ENCODE measurements at regions not wholly inside any gene's neighbourhood (a gene's known extent, or its start where the extent isn't known, plus 50 kb on each side); places are given as distances from the start of the nearest gene placed in this dataset.

DNA sequence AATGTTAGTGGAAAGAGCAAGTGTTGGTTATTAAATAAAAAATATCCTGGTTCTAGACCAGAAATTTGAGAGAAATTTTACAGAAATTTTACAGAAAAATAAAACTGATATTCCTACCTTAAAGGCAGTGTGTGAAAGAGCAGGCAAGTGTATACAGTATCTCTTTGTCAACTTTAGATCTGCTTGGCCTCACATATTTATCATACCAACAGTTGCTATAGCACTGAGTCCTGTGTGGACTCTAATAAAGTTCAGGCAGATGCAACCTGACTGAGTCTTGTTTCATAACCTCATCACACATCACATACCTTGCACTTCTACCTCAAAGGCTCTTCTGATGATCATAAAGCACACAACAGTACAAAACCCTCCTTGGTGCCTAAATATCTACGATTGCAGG, 552.4 kb upstream of the PCDH15 start:
- DNase-seq = no peak

DNA sequence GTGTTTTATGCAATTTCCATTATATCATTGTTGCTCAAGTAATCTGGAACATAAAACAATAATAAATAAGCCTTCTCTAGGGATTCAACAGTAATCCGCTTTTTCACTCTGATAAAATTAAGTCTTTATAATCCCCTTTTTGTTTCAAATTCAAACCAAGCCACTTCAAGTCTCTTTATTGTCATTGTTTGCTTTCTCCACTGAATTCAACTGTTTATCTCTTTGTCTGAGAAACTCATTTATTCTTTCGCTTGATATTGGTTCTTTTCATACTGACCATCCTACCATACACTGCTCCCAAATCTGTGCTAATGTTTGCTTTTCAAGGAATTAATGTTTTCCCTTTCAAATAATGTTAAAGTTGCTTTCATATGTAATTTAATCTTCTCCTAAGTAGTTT, 550.4 kb upstream of the PCDH15 start:
- no peak for DNase-seq

DNA sequence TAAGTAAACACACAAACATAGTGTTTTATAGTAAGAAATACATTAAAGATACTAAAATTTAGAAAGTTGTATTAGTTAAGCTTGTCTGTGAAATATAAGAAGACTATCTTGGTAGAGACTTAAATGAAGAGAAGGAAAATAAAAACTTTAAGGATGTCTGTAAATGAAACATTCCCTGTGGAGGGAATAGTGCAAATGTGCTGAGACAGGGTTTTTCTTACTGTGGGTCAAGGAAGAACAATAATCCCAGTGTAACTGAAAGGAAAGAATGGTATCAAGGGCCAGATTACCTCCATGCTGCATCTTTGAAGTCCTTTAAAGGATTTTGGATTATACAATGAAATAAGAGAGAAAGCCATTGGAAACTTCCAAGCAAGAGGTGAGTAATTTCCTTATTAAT, 547.5 kb upstream of the PCDH15 start:
- no peak for DNase-seq

DNA sequence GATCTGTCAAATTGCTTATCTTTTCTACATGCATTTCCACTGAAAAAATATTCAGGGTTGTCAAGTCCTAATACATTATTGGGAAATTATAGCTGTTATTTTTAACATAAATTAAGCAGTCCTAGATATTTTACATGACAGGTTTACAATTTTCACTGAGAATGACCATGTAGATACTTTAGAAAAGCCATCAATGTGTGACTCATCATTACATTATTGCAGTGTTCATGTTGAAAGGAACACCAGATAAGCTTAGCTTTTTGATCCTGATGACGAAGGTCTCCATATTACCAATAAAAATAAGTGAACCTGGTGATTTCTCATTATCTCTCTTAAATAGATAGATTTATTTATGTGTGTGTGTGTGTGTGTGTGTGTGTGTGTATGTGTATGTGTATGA, 529.5 kb upstream of the PCDH15 start:
- no peak for DNase-seq

DNA sequence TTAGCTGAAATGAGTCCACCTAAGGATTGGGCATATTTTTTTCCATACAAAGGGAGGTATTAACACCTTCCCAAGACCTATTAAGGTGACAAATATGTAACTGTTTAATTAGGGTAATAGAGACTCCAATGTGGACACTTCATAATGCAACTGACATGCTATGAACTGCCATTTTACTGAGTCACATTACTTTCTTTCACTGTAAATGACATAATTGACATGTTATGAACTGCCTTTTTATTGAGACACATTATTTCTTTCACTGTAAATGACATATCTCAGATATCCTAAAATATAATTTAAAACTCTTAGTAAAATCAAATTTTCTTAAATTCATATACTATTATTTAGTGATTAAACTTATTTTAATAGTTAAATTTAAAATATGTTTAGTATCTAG, 528.8 kb upstream of the PCDH15 start:
- no peak for DNase-seq

DNA sequence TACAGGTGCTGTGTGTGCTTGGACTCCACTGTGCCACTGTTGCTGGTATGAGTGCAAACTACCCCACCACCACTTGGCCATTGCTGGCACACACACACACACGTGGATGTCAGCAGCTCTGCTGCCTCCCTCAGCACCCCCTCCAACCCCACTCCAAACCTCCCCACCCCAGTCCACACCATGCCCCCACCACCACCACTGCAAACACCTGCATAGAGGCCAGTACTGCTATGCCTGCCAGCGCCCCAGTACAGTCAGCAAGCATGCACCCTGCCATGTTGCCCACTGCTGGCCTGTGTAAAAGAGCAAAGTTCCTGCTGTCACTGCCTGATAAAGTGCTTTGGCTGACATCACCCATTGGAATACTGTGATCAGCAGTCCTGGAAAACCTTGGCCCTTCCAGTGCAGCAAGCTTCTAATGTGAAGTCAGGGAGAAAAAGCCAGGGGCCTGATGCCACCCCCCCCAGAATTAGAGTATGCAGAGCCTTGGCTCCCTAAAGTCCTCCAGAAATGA, 519.2 kb upstream of the PCDH15 start:
- no peak for DNase-seq

DNA sequence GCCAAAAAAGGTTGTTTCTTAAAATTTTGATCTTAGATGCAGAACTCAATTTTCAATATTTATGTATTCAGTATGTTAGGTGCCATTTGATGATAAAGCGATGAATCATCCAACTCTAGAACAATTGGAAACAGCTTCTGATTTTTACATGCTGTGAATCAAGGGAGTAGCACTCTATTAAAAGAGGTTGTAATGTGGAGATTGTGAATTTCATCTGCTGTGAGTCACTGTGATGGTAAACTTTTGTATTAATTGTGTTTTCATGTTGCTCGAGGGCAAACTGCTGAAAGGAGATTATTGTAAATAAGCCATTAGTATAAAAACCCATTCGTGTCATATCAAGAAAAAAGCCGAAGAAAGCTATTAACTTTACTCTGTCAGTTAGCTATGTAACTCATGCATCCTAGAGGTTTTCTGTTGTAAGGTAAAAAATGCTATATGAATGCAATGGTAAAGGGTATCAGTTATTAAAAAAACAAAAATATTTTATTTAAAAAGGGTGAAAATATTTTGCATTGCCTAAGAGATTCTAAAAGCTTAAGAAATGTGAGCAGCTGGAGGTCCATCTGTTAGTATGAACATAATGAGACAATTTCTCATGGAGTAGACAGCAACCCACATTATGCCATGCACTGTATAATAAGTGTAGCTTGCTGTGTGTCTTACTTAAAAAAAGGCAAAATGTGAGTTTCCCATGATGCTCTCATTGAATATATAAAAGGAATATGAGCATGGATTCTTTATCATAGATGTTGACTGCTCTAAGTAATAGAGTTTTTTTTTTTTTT, 511.0 kb upstream of the PCDH15 start:
- no peak for DNase-seq

DNA sequence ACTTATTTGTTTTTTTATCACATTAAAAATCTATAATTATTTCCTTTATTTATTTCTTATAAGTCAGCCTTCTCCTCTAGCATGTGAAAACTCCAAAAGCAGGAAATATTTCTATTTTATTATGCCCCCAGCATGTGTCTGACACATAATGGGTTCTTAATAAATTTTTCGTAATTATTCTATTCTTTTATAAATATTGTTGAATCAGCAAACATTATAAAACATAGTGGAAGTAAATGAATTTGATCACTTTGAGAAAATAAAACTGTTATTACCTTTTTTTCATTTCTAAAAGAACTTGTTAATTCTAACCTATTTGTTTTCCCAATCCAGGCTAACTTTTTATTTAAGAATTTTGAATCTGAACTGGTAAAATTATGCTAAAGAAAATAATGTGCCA, 509.1 kb upstream of the PCDH15 start:
- DNase-seq = no peak

DNA sequence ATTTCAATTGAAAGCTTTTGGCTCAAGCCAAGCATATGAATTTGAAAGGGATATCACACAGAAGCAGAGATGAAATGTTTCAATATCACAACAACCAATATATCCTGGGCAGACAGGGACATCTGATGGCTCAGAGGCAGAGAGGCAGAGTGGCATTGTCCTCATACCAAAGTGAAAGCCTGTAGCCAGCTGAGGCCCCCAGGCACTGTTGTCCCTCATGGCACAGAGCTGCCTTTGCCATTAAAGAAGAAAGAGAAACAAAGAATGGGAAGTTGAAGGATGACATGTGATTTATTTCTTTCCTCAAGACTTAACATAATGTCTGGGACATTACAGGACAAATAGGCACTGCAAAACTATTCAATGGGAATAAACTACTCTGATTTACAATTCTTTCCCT, 504.3 kb upstream of the PCDH15 start:
- DNase-seq = no peak

DNA sequence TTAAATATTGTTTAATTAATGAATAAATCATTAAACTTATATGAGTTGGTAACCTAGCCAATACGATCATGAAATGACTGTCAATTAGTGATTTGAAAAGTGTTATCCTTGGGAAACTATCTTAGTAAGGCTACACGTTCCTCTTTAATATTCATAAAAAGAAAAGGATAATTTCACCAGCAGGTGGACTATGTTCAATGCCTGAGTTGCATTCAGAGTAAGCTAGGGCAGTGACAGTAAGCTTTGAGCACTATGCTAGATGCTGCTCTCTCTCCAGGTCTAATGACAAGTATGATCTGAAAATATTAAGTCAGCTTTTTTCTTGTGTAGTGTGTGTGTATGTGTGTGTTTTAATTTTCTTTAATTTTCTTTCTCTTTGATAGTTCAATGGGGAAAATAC, 486.3 kb upstream of the PCDH15 start:
- no peak for DNase-seq

DNA sequence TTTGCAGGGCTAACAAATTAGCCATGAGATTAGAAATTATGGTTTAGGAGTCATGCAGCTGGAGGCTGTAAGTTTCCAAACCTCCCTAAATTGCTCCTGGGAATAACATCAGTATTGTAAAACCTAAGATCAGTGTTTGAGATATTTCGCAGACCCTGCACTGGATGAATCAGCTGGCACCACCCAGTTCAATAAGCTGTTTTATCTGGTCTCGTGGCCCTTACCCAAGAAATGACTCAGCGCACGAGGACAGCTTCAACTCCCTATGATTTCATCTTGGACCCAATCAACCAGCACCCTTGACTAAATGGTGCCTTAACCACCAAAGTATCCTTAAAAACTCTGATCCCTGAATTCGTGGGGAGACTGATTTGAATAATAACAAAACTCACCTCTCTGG, 482.0 kb upstream of the PCDH15 start:
- DNase-seq = no peak

DNA sequence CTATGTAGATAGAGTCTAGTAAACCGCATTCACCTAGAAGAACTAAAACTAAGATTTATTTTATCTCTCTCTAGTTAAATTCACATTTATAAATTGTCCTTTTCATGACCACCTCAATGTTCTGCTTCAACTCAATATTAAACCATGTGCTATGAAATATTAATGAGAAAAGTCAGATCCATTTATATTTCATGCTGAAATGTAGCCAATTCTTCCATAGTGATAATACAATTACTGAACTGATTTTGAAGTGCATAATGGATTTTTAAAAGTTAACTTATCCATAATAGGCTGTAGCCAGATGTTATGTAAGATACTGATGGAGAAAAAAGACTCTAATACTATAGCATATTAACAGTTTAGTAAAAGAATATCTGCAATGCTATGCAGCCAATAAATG, 479.7 kb upstream of the PCDH15 start:
- DNase-seq = no peak

DNA sequence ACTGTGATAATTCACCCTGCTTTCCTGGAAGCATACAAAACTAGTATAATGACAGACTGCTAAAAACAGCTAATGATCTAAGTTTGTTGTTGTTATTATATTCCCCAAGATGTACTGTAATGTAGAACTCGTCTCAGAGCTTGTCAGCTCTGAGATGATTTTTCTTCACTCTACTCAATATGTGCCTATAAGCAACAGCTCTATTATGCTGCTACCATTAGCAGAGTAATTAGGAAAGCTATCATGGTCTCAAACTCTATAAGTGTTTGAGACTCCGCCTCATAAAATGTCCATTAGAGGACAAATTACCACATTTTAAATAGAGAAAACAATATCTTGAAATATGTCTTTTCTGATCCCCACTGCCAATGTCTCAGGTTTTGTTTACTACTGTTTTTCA, 476.5 kb upstream of the PCDH15 start:
- DNase-seq = no peak

DNA sequence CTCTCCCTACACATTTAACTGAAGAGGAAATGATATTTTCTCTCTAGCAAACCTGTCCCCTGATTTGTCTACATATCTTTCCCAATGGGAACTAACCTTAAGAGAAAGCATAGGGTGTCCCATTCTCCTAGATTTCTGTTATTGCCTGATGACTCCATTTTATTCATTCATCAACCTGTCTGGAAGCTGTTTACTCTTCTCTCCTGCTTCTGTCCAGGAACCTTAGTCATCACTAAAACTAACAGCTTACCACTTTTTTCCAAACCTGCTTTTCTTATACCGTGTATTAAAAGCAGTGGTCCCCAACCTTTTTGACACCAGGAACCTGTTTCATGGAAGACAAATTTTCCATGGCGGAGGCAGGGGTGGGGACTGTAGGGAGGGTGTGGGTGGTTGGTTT, 473.3 kb upstream of the PCDH15 start:
- no peak for DNase-seq

DNA sequence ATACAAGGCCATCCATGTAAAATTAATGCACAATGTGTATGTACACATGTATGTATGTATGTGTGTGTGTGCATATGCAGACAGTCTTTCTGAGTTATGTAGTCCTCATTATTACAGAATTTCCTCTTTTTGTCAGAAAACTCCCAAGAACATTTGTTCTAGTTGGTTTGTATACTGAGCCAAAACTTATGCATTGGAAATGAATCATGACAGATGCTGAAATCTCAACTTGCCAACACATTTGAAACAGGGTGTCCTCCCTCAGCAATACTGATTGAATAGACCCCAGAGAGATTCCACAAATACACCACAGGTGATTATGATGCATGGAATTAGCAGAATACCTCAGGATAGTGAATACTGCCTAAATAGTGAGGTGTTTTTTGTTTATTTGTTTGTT, 472.9 kb upstream of the PCDH15 start:
- DNase-seq = no peak

DNA sequence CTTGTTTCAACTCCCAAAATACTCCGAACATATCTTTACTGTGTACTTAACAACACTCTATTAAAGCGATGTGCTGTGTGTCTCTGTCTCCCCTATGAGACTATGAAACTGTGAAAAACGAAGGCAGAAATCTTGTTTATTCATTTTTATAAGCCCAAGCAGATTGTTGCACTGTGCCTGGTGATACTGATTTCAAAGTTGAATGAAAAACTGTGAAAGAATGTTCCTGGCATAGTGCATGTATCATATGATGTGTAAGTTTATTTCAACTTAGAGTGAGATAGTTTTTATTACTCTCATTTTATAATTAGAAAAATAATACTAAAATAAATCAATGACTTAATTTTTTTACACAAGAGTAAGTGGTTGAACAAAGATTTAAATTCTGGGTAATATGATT, 471.9 kb upstream of the PCDH15 start:
- DNase-seq = no peak

DNA sequence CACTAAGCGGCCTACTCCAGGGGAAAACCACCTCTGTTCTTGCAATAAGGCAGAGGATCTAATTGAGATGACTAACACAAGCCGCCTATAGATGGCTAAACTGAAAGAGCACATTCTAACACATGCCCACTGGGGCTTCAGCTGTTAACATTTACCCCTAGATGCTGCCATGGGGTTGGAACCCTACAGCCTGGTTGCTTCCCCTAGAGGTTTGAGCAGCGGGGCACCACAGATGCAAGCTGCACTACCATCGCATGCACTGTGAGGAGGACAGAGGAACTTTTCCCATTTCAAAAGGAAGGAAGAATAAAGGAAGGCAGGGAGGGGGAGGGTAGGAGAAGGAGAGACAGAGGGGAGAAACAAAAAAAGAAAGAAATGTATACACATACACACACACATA, 465.8 kb upstream of the PCDH15 start:
- DNase-seq = no peak

DNA sequence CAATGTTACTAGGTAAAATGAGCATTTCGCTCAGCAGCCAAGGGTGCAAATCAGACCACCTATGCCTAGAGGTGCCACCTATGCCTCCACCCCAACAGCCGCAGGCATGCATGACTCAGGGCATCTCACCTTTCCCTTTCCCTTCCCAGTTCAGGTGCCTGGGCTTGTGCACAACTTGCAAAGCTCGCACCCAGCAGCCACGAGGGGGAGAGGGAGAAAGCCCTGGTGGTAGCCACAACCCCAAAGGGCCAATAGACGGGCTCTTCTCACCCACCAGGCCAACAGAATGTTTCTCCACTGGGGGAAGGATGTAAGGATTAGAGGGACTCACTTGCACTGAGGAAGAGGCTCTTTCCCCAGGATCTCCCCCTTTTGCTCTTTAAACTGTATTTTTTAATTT, 462.3 kb upstream of the PCDH15 start:
- DNase-seq = no peak

DNA sequence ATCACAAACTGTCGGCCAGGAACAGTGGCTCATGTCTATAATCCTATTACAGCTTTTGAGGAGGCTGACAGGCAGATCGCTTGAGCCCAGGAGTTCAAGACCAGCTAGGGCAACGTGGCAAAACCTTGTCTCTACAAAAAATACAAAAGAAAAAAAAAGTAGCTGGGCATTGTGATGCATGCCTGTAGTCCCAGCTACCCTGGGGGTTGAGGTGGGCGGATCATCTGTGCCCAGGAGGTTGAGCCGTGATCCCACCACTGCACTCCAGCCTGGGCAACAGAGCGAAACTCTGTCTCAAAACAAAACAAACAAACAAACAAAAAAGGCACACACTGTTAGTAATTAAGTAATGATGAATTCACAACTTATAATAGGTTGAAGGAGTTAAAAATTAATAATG, 441.5 kb upstream of the PCDH15 start:
- DNase-seq = no peak

DNA sequence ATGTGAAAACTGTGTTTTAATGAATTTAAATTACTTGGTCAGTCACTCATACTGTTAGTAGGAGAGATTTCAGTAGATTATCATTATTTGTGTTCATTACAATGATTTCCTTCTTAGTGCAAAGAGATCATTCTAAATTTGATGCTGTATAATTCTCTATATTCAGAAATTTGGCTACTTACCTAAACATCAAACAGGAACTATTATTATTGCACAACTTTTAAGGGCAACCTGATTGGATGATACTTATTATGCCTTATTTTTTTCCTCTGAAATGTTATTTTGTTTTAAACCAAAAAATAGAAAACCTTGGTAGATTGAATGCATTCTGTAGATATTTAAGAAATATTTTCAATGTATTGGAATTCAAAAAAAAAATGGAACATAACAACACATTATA, 436.4 kb upstream of the PCDH15 start:
- DNase-seq = no peak

DNA sequence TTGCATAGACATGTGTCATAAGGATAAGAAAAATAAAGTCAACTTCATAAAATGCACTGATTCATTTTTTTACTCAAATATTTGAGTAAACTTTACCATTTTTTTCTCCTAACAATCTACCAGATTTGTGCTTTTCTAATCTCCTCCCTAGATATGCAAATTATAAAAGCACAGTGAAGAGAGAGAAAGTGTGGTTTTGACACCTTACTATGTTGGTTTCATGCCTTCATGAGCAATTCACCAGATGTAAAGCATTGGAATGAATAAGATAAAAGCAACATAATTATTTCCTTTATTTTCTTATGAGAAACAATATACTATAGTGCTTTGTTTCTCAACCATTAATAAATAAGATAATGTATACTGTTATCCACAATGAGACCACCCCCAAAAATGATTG, 432.5 kb upstream of the PCDH15 start:
- no peak for DNase-seq

DNA sequence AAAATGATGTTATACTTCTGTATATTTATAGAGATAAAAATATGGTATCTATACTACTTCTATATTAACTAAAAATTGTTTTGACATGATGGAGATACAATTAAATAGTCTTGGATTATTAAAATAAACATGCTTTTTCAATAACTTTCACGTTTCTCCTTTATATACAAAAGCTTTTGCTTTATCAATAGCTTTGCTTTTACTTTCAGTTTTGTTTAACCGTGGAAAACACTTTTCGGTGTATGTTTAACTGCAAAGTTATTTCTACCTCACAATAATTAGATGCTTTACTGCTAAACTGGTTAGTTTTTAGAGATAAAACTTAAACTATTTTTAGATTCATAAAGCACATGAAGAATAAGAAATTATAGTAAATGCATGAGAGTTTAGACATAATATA, 432.1 kb upstream of the PCDH15 start:
- DNase-seq = no peak

DNA sequence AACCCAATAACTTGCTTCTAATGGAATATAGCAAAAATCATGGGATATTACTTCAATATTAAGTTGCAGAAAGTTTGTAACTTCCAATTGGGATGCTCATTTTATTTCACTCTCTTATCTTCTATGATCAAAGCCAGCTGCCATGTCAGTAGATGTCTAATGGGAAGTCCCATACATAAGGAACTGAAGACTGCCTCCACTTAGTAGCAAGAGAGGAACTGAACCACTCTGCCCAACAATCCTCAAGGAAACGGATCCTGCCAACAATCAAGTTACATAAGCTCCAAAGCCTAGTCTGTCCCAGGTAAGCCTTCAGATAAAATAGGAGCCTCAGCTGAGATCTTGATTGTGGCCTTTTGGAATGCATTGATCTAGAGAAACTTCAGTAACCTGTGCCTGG, 431.5 kb upstream of the PCDH15 start:
- no peak for DNase-seq

DNA sequence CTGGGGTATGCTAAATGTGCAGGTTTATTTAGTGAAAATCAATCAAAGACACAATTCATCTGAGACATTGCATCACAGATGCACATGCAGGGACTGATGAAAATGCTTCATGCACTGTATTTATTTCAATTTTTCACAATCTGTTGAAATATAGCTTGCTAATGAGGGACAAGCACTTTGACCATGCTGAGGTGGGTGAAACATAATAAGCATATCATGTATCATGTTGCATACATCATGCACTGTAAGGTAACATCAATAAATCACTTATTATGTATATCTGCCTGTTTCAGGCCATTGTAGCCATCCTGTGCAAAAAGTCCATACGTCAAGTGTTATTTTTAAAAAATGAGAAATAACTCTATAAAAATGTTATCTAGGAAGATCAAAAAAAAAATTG, 426.9 kb upstream of the PCDH15 start:
- no peak for DNase-seq

DNA sequence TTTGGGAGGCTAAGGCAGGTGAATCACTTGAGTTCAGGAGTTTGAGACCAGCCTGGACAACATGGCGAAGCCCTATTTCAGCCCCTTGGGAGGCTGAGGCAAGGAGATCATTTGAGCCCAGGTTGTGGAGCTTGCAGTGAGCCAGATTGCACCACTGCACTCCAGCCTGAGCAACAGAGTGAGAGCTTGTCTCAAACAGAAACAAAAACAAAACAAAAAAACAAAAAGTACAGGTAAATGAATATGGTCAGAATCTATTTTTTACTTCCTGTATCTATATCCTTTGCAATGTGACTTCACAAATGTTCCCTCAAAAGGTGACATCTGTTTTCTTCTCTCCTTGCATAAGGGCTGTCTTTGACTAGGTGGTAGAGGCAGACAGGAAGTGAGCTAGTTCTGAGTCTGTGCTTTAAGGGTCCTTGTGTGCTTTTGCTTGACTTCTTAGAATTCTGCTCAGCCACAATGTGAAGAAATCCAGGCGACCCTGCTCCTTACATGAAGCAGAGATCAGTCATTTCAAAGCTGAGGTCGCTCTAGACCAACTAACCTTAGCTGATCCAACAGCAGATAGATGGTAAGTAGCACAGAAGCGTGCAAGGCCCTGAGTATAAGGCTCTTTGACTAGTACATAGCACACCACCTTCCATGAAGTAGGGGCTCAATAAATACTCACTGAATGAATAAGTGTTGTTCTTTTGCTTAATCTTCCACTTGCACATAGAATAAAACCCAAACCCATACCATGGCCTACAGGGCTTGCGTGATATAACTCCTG, 423.2 kb upstream of the PCDH15 start:
- no peak for DNase-seq

All from KG1 (cell line).